IMR-90 (cell line): ENCODE measurements at regions not wholly inside any gene's neighbourhood (a gene's known extent, or its start where the extent isn't known, plus 50 kb on each side); places are given as distances from the start of the nearest gene placed in this dataset.

Experiments used
- ATAC-seq: fragments of 200-7000 bp; cut with Tn5 transposase; 2 replicates; pipeline ENCODE4 v1.9.1; 2020; ENCODE audit warnings: low read depth, mild to moderate bottlenecking, moderate library complexity
- BruUV-seq: library from RNA; stranded (reverse); fragments of 400-500 nt; replicated peaks from 2 replicates; lab custom pipeline; 2021; lab: Mats Ljungman, UMichigan
- CTCF ChIA-PET: fragments of 300-600 bp; formaldehyde crosslinking; extraction: SDS; loops from one replicate; lab custom pipeline; 2021; ENCODE audit warnings: antibody characterized with exemption; lab: Yijun Ruan, JAX
- POLR2A ChIA-PET: fragments of 300-600 bp; sonication (Branson Sonifier 250); formaldehyde crosslinking; loops from one replicate; lab custom pipeline; 2022; ENCODE audit warnings: antibody characterized with exemption; ENCODE audit not compliant: unreplicated experiment; lab: Charles Lee
- DNase-seq: peaks from one replicate; pipeline ENCODE4 v3.0.0; 2013
- H2AFZ ChIP-seq: replicated peaks from 2 replicates; pipeline ENCODE3; 2013; ENCODE audit warnings: low read length, mild to moderate bottlenecking; ENCODE audit not compliant: poor library complexity
- H2AK5ac ChIP-seq: 2 replicates; pipeline ENCODE4 v1.6.1; 2013; ENCODE audit warnings: low read depth, low read length, inconsistent platforms
- H2AK9ac ChIP-seq: replicated peaks from 2 replicates; pipeline ENCODE3; 2013; ENCODE audit warnings: mild to moderate bottlenecking, low read depth, low read length, moderate library complexity; ENCODE audit not compliant: poor library complexity
- H2BK120ac ChIP-seq: 2 replicates; pipeline ENCODE4 v1.6.1; 2013; ENCODE audit warnings: low read depth, low read length, inconsistent platforms
- H2BK15ac ChIP-seq: 3 replicates; pipeline ENCODE4 v1.6.1; 2013; ENCODE audit warnings: low read depth, low read length, inconsistent platforms
- H2BK20ac ChIP-seq: 2 replicates; pipeline ENCODE4 v1.6.1; 2013; ENCODE audit warnings: low read depth, mild to moderate bottlenecking, inconsistent platforms, low read length, moderate library complexity
- H2BK5ac ChIP-seq: 2 replicates; pipeline ENCODE4 v1.6.1; 2013; ENCODE audit warnings: mild to moderate bottlenecking, low read depth, low read length, inconsistent platforms; ENCODE audit not compliant: poor library complexity, severe bottlenecking
- H3K14ac ChIP-seq: replicated peaks from 2 replicates; pipeline ENCODE4 v1.6.1; 2013; ENCODE audit warnings: low read depth, low read length, inconsistent platforms
- H3K18ac ChIP-seq: 2 replicates; pipeline ENCODE4 v1.6.1; 2013; ENCODE audit warnings: low read depth, low read length, control low read depth
- H3K23ac ChIP-seq: 2 replicates; pipeline ENCODE4 v1.6.1; 2013; ENCODE audit warnings: low read depth, low read length, inconsistent platforms
- H3K27ac ChIP-seq: 2 replicates; pipeline ENCODE4 v1.5.1; 2013; ENCODE audit warnings: mild to moderate bottlenecking, control low read depth, low read length; ENCODE audit not compliant: insufficient read depth
- H3K27me3 ChIP-seq: 2 replicates; pipeline ENCODE4 v1.6.1; 2013; ENCODE audit warnings: low read length; ENCODE audit not compliant: control insufficient read depth, insufficient read depth
- H3K36me3 ChIP-seq: 2 replicates; pipeline ENCODE4 v1.6.1; 2013; ENCODE audit warnings: low read length, mixed read lengths; ENCODE audit not compliant: control insufficient read depth, insufficient read depth
- H3K4ac ChIP-seq: 2 replicates; pipeline ENCODE4 v1.6.1; 2013; ENCODE audit warnings: low read depth, low read length, inconsistent platforms
- H3K4me1 ChIP-seq: 2 replicates; pipeline ENCODE4 v1.6.1; 2013; ENCODE audit warnings: low read length, mixed read lengths; ENCODE audit not compliant: control insufficient read depth, insufficient read depth
- H3K4me2 ChIP-seq: 2 replicates; pipeline ENCODE4 v1.6.1; 2013; ENCODE audit warnings: low read depth, mild to moderate bottlenecking, control low read depth, low read length, moderate library complexity
- H3K4me3 ChIP-seq: 2 replicates; pipeline ENCODE4 v1.5.1; 2013; ENCODE audit warnings: low read depth, mild to moderate bottlenecking, control low read depth, low read length, moderate library complexity; ENCODE audit not compliant: insufficient read depth
- H3K56ac ChIP-seq: 2 replicates; pipeline ENCODE4 v1.6.1; 2013; ENCODE audit warnings: low read length, inconsistent platforms; ENCODE audit not compliant: insufficient read depth; ENCODE audit errors: extremely low read depth
- H3K79me1 ChIP-seq, 2 experiments: 2 replicates each; pipeline ENCODE4 v1.6.1; 2013; ENCODE audit warnings: low read length in 2 of 2, inconsistent platforms in 1 of 2, low read depth in 1 of 2
- H3K9ac ChIP-seq: 2 replicates; pipeline ENCODE4 v1.6.1; 2013; ENCODE audit warnings: low read depth, low read length, control low read depth
- H3K9me1 ChIP-seq: 2 replicates; pipeline ENCODE4 v1.6.1; 2013; ENCODE audit warnings: low read length, inconsistent platforms; ENCODE audit not compliant: insufficient read depth
- H3K9me3 ChIP-seq: 2 replicates; pipeline ENCODE4 v1.6.1; 2013; ENCODE audit warnings: low read length; ENCODE audit not compliant: control insufficient read depth, insufficient read depth
- H4K20me1 ChIP-seq: 2 replicates; pipeline ENCODE4 v1.6.1; 2013; ENCODE audit warnings: low read length, inconsistent platforms; ENCODE audit not compliant: insufficient read depth
- H4K5ac ChIP-seq: 2 replicates; pipeline ENCODE4 v1.6.1; 2013; ENCODE audit warnings: mild to moderate bottlenecking, low read depth, low read length, control low read depth
- H4K8ac ChIP-seq, 2 experiments: 2 replicates each; pipeline ENCODE4 v1.6.1; 2013; ENCODE audit warnings: low read depth in 2 of 2, low read length in 2 of 2, control low read depth in 1 of 2, inconsistent platforms in 1 of 2
- H4K91ac ChIP-seq: 2 replicates; pipeline ENCODE4 v1.6.1; 2013; ENCODE audit warnings: low read depth, low read length, inconsistent platforms; ENCODE audit not compliant: insufficient read depth
- MAFK ChIP-seq: IDR thresholded peaks from 2 replicates; pipeline ENCODE4 v1.6.1; 2012; ENCODE audit warnings: low read depth, low read length, improper control_type of control experiment
- WGBS, 2 experiments: methylation state at CpG; one replicate each; pipeline versions ENCODE4 v1.1.5 to v1.1.7; 2013; ENCODE audit warnings: missing lambda C conversion rate in 2 of 2; ENCODE audit not compliant: insufficient read length in 1 of 2; ENCODE audit errors: extremely low coverage in 2 of 2; 5-methylcytosine and 5-hydroxymethylcytosine counted together
- dilution Hi-C: fragments of 300-500 bp; cut with HindIII; formaldehyde crosslinking; loops from one replicate; pipeline ENCODE4 v1.14.3; 2018; ENCODE audit warnings: low sequenced_read_pairs; ENCODE audit not compliant: unreplicated experiment
- in situ Hi-C: fragments of 300-500 bp; cut with MboI; formaldehyde crosslinking; loops from 3 replicates; pipeline ENCODE4 v1.14.3; 2019; ENCODE audit warnings: low sequenced_read_pairs, inconsistent platforms, mixed read lengths
- intact Hi-C: fragments of 100-400 bp; cut with micrococcal nuclease; formaldehyde crosslinking; loops from 2 replicates; pipeline ENCODE4 v1.10.0; 2022

GRCh38 chr4:75118739-75119138, 185.8 kb downstream of the PARM1 start:
- Histone ChIP-seq H4K20me1 (no peaks in the 10 kb centered on the region), H3K9ac (no peak overlapping the region), H3K14ac (no peak overlapping the region), H3K4me1 (no peaks in the 10 kb centered on the region), H3K79me1 (no peaks in the 10 kb centered on the region), H2AK9ac (no peak overlapping the region), H2AK5ac (no peak overlapping the region), H2BK20ac (no peak overlapping the region), H4K91ac (no peak overlapping the region), H3K4me3 (no peak overlapping the region), H3K36me3 (no peaks in the 10 kb centered on the region), H2BK15ac (no peak overlapping the region), H2BK5ac (no peak overlapping the region), H3K4me2 (no peak overlapping the region), H3K27ac (no peak overlapping the region), H3K9me3 (0 out of 2 replicates have a peak, but pooled peaks cover 4% of the 10 kb centered on the region), H3K4ac (no peak overlapping the region), H4K8ac (no peak overlapping the region), H3K56ac (no peak overlapping the region), H3K18ac (no peak overlapping the region), H2BK120ac (no peak overlapping the region), H2AFZ (no peak overlapping the region), H3K23ac (no peak overlapping the region), H3K9me1 (no peaks in the 10 kb centered on the region), H3K27me3 (no peaks in the 10 kb centered on the region), H4K5ac (no peak overlapping the region)
- CTCF ChIA-PET: no interaction called here
- no peak for TF ChIP-seq MAFK
- DNase-seq: no peak
- intact Hi-C loops (no loop called here), in situ Hi-C loops (no loop called here), dilution Hi-C loops (no loop called here)
- POLR2A ChIA-PET: no interaction called here
- no CpG with 5 or more reads among the region's 4 CpGs for WGBS, 2 experiments
- no TSS peak for BruUV-seq
- no peak for ATAC-seq
